Coronary artery (tissue), 2 donors: ENCODE measurements at regions not wholly inside any gene's neighbourhood (a gene's known extent, or its start where the extent isn't known, plus 50 kb on each side); places are given as distances from the start of the nearest gene placed in this dataset.
"Not testable (repeated sequence)": the region's sequence is repeated elsewhere in the genome, so short reads cannot be mapped to it uniquely, and the experiment has no call there.

Experiments
- DNase-seq: peaks from one replicate; pipeline ENCODE4 v3.0.0-alpha.2; 2017; ENCODE audit warnings: low spot score
- H3K27ac ChIP-seq, 2 donors: fragments of 200-600 bp; sonication (generic); one replicate each; pipeline ENCODE4 v1.5.1; 2016 to 2019
- H3K4me3 ChIP-seq: fragments of 200-600 bp; sonication (generic); 2 replicates; pipeline ENCODE4 v1.5.1; 2016; ENCODE audit warnings: mild to moderate bottlenecking, moderate library complexity
- TF ChIP-seq, protein P1 (sequence below): fragments of 200-600 bp; sonication (generic); IDR thresholded peaks from one replicate; pipeline ENCODE4 v1.5.1; 2019; ENCODE audit warnings: antibody characterized with exemption

DNA sequence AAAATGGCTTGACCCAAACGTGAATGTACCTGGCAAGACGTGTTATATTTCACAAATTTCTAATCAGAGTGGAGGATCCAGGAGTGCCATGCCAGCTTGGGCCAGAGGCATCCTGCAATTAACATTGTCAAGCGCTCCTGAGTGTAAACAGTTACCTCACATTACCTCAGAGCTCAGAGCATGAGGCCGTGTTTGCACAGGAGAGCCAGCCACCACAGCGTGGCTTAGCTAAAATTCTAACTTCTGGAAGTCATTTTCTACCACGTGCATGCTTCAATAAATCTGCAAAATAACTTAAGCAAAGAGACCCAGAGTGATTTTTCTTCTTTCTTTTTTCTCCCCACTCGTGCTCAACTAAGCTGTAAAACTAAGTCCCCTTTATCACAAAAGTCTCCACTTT, 769.0 kb downstream of the KCNJ2 start:
- TF ChIP-seq, protein P1, sequence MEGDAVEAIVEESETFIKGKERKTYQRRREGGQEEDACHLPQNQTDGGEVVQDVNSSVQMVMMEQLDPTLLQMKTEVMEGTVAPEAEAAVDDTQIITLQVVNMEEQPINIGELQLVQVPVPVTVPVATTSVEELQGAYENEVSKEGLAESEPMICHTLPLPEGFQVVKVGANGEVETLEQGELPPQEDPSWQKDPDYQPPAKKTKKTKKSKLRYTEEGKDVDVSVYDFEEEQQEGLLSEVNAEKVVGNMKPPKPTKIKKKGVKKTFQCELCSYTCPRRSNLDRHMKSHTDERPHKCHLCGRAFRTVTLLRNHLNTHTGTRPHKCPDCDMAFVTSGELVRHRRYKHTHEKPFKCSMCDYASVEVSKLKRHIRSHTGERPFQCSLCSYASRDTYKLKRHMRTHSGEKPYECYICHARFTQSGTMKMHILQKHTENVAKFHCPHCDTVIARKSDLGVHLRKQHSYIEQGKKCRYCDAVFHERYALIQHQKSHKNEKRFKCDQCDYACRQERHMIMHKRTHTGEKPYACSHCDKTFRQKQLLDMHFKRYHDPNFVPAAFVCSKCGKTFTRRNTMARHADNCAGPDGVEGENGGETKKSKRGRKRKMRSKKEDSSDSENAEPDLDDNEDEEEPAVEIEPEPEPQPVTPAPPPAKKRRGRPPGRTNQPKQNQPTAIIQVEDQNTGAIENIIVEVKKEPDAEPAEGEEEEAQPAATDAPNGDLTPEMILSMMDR: no peak
- H3K27ac ChIP-seq: no peak overlapping the region
- no peak overlapping the region for H3K4me3 ChIP-seq
- no peak for DNase-seq

DNA sequence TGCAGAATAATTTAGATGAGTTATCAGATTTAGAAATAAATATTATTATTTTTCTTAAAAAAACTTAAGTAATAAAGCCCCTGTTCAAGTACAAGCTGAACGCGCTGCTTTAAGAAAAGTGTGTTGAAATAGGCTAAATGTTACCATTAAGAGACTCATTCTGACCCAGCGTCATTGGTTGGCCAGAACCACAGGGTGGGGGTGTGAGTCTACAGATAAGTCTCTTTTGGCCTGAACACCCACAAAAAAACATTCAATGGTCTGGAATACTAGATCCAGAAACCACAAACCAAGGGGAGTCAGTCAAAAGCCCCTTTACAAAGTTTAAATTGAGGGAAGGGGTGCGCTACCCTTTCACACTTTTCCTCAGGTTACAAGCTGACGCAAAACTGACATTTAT, 776.1 kb downstream of the KCNJ2 start:
- TF ChIP-seq, protein P1: no peak
- no peak for DNase-seq
- no peak overlapping the region for H3K4me3 ChIP-seq

DNA sequence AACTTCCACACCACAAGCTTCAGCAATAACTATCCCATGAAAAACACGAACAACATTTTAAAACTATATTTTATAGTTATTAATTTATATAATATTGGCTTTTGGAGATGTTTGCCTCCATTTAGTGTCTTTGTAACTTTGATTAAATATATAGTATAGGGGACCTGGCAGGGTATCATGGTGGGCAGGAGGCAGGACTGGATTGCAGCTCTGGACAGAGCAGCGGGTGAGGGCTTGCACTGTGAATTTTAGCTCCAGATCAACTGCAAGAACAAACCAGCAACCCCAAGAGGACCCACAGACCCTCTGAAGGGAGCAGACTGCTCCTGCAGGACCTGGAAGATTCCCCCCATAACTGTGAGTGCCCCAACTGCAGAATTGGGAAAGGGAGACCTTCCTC, 777.9 kb downstream of the KCNJ2 start:
- TF ChIP-seq, protein P1: no peak
- Histone ChIP-seq H3K4me3 (no peak overlapping the region), H3K27ac (no peak overlapping the region)
- DNase-seq: no peak

More for the DNA sequence above, 776.1 kb downstream of the KCNJ2 start:
- no peak overlapping the region for H3K27ac ChIP-seq

DNA sequence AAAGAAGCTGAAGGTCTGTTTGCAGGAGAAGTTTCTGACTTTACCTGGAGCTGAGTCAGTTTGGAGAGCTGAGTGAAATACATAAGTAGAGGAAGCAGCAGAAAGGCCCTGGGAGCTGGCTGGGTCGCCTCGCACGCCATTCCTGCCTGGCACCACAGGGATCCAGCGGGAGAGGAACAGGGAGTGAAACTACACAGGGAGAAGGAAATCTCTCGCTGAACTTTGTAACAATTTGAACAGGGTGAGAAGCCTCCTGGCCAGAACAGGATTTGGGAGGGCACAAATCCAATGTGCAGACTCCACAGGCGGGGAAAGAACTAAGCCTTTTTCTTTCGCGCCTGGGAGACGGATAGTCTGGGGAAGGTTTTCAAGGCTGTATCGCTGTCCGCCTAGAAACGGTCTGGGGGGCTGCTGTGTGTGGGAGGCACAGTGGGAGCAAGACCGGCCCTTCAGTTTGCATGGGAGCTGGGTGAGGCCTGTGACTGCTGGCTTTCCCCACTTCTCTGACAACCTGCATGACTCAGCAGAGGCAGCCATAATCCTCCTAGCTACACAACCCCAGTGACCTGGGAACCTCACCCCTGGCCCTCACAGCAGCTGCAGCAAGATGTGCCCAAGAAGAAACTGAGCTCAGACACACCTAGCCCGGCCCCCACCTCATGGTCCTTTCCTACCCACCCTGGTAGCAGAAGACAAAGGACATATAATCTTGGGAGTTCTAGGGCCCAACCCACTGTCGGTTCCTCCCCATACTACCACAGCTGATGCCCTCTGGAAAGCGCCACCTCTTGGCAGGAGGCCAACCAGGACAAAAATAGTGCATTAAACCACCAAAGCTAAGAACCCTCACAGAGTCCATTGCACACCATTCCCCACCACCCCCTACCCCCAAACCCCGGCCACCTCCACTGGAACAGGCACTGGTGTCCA, 778.6 kb downstream of the KCNJ2 start:
- TF ChIP-seq, protein P1: no peak
- H3K4me3 ChIP-seq: no peak overlapping the region
- H3K27ac ChIP-seq: no peak overlapping the region
- DNase-seq: no peak

DNA sequence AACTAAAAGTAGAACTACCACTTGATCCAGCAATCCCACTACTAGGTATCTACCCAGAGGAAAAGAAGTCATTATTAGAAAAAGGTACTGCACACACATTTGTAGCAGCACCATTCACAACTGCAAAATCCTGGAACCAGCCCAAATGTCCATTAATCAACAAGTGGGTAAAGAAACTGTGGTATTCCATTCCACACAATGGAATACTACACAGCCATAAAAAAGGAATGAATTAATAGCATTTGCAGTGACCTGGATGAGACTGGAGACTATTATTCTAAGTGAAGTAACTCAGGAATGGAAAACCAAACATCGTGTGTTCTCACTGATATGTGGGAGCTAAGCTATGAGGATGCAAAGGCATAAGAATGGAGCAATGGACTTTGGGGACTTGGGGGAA, 783.8 kb downstream of the KCNJ2 start:
- not testable (repeated sequence) for H3K4me3 ChIP-seq, H3K27ac ChIP-seq, DNase-seq

DNA sequence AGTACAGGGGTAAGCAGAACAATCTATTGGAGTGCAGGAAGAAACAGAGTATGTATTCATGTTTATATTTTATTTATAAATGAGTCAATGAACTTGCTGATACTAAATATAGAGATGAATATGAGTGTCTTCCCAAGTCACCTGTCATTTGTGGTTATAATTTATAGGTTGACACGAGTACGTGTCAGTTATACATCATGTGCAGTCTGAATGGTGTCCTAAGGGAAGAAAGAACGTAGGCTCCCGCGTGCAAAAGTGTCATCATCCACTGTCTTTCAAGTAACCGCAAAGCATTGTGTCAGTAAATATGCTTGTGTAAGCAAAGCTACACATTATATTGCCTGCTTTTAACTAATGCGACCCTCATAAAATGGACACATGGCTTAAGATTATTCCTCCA, 786.1 kb downstream of the KCNJ2 start:
- H3K27ac ChIP-seq: no peak overlapping the region
- TF ChIP-seq, protein P1: no peak
- DNase-seq: no peak
- H3K4me3 ChIP-seq: no peak overlapping the region

DNA sequence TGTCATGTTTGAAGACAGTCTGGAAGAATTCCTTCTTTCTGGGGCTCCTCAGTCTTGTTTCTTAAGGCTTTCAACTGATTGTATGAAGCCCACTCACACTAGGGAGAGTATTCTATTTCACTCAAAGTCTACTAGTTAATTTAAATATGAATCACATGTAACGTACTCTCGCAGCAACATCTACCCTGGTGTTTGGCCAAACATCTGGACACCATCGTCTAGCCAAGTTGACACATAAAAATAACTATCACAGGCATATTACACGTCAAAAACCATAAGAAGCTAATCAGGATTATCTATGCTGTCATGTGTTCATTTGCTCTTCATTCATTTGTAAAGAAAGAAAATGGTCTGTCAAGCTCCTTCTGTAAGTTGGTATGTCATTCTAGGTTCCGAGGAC, 787.4 kb downstream of the KCNJ2 start:
- TF ChIP-seq, protein P1: no peak
- H3K4me3 ChIP-seq: no peak overlapping the region
- DNase-seq: no peak
- H3K27ac ChIP-seq: no peak overlapping the region
